ENCODE measurements at regions not wholly inside any gene's neighbourhood (a gene's known extent, or its start where the extent isn't known, plus 50 kb on each side); places are given as distances from the start of the nearest gene placed in this dataset.

DNA sequence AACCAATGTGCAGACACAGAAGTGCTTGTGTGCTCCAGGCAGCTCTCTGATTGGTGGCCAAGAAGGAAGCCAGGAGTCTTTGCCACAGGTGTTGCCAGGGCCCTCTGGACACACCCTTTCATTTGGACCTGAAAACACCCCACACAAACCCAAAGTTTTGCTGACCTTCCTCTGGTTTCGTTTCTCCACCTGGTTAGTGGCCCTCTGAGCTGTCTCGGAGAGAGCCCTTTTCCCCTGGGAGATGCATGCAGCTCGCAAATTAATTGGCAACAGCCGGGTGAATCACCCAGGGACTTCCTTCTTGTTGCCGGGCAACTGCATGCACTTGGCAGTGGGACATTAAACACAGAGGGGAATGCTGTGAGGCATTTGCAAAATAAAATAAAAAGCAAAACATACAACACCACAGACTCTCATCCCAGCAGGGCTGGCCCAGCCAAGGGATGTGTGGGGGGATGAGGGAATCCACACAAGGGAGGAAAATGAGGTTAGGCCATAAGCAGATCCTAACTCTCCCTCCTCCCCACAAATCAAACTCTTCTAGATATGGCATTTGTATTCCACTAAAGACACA, 286.6 kb downstream of the SOX9 start:
- H3K4me1 ChIP-seq (ENCODE audit: control insufficient read depth, insufficient read depth, low read length): no peaks in the 10 kb centered on the region
- no peak for DNase-seq
- Mint-ChIP-seq H3K36me3 (no peaks in the 10 kb centered on the region), H3K27me3 (ENCODE audit: low read depth in 2 of 2) (no peaks in the 10 kb centered on the region), H3K9me3 (no peaks in the 10 kb centered on the region), H3K4me1 (no peaks in the 10 kb centered on the region), H3K4me3 (no peak overlapping the region), H3K27ac (no peak overlapping the region)
- no peaks in the 10 kb centered on the region for H3K27me3 ChIP-seq (ENCODE audit: control insufficient read depth, insufficient read depth, low read length)
- H3K36me3 ChIP-seq (ENCODE audit: control insufficient read depth, insufficient read depth, low read length): no peaks in the 10 kb centered on the region
- H3K27ac ChIP-seq (ENCODE audit: low read length): no peak overlapping the region
- H3K9me3 ChIP-seq (ENCODE audit: control insufficient read depth, insufficient read depth, low read length): no peaks in the 10 kb centered on the region
- WGBS (ENCODE audit: insufficient coverage): 53% methylated on average over 5 of the region's 5 CpGs
- intact Hi-C loops (cut with micrococcal nuclease): no loop called here
- TF ChIP-seq, protein P1, sequence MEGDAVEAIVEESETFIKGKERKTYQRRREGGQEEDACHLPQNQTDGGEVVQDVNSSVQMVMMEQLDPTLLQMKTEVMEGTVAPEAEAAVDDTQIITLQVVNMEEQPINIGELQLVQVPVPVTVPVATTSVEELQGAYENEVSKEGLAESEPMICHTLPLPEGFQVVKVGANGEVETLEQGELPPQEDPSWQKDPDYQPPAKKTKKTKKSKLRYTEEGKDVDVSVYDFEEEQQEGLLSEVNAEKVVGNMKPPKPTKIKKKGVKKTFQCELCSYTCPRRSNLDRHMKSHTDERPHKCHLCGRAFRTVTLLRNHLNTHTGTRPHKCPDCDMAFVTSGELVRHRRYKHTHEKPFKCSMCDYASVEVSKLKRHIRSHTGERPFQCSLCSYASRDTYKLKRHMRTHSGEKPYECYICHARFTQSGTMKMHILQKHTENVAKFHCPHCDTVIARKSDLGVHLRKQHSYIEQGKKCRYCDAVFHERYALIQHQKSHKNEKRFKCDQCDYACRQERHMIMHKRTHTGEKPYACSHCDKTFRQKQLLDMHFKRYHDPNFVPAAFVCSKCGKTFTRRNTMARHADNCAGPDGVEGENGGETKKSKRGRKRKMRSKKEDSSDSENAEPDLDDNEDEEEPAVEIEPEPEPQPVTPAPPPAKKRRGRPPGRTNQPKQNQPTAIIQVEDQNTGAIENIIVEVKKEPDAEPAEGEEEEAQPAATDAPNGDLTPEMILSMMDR (IDR thresholded peaks at IDR 0.05): no peak
- no peak overlapping the region for H3K4me3 ChIP-seq (ENCODE audit: low read length)
- ATAC-seq: no peak

GRCh38 chr17:72407931-72408330, 287.1 kb downstream of the SOX9 start:
- ATAC-seq: no peak
- H3K4me3 ChIP-seq (ENCODE audit: low read length): no peak overlapping the region
- Mint-ChIP-seq H3K9me3 (no peaks in the 10 kb centered on the region), H3K4me1 (no peaks in the 10 kb centered on the region), H3K27ac (no peak overlapping the region), H3K27me3 (ENCODE audit: low read depth in 2 of 2) (no peaks in the 10 kb centered on the region), H3K4me3 (no peak overlapping the region), H3K36me3 (no peaks in the 10 kb centered on the region)
- H3K27ac ChIP-seq (ENCODE audit: low read length): no peak overlapping the region
- 81% methylated on average over 4 of the region's 4 CpGs for whole genome bisulfite sequencing (ENCODE audit: insufficient coverage)
- H3K4me1 ChIP-seq (ENCODE audit: control insufficient read depth, insufficient read depth, low read length): no peaks in the 10 kb centered on the region
- no peaks in the 10 kb centered on the region for H3K27me3 ChIP-seq (ENCODE audit: control insufficient read depth, insufficient read depth, low read length)
- TF ChIP-seq, protein P1 (IDR thresholded peaks at IDR 0.05): no peak
- H3K9me3 ChIP-seq (ENCODE audit: control insufficient read depth, insufficient read depth, low read length): no peaks in the 10 kb centered on the region
- no peaks in the 10 kb centered on the region for H3K36me3 ChIP-seq (ENCODE audit: control insufficient read depth, insufficient read depth, low read length)
- DNase-seq: no peak
- intact Hi-C loops (cut with micrococcal nuclease): no loop called here

- Mint-ChIP-seq H3K27ac (no peak overlapping the region), H3K4me1 (no peaks in the 10 kb centered on the region), H3K36me3 (no peaks in the 10 kb centered on the region), H3K9me3 (no peaks in the 10 kb centered on the region), H3K27me3 (ENCODE audit: low read depth in 2 of 2) (no peaks in the 10 kb centered on the region), H3K4me3 (no peak overlapping the region)
- H3K27me3 ChIP-seq (ENCODE audit: control insufficient read depth, insufficient read depth, low read length): no peaks in the 10 kb centered on the region
- H3K4me3 ChIP-seq (ENCODE audit: low read length): no peak overlapping the region
- WGBS (ENCODE audit: insufficient coverage): 74% methylated on average over 4 of the region's 5 CpGs
- H3K4me1 ChIP-seq (ENCODE audit: control insufficient read depth, insufficient read depth, low read length): no peaks in the 10 kb centered on the region
- H3K36me3 ChIP-seq (ENCODE audit: control insufficient read depth, insufficient read depth, low read length): no peaks in the 10 kb centered on the region
- H3K27ac ChIP-seq (ENCODE audit: low read length): no peak overlapping the region
- no peak for DNase-seq
- TF ChIP-seq, protein P1 (IDR thresholded peaks at IDR 0.05): no peak
- ATAC-seq: no peak
- no peaks in the 10 kb centered on the region for H3K9me3 ChIP-seq (ENCODE audit: control insufficient read depth, insufficient read depth, low read length)
- intact Hi-C loops (cut with micrococcal nuclease): no loop called here
Measured at GRCh38 chr17:72408641-72409040, 287.8 kb downstream of the SOX9 start.

- Mint-ChIP-seq H3K36me3 (no peaks in the 10 kb centered on the region), H3K27me3 (ENCODE audit: low read depth in 2 of 2) (no peaks in the 10 kb centered on the region), H3K4me1 (no peaks in the 10 kb centered on the region), H3K27ac (no peak overlapping the region), H3K4me3 (no peak overlapping the region), H3K9me3 (no peaks in the 10 kb centered on the region)
- DNase-seq (no peak), ATAC-seq (no peak)
- TF ChIP-seq, protein P1 (IDR thresholded peaks at IDR 0.05): no peak
- Histone ChIP-seq H3K4me1 (ENCODE audit: control insufficient read depth, insufficient read depth, low read length) (no peaks in the 10 kb centered on the region), H3K9me3 (ENCODE audit: control insufficient read depth, insufficient read depth, low read length) (no peaks in the 10 kb centered on the region), H3K36me3 (ENCODE audit: control insufficient read depth, insufficient read depth, low read length) (no peaks in the 10 kb centered on the region), H3K27ac (ENCODE audit: low read length) (no peak overlapping the region), H3K4me3 (ENCODE audit: low read length) (no peak overlapping the region), H3K27me3 (ENCODE audit: control insufficient read depth, insufficient read depth, low read length) (no peaks in the 10 kb centered on the region)
- 92% methylated on average over 2 of the region's 2 CpGs for WGBS (ENCODE audit: insufficient coverage)
- intact Hi-C loops (cut with micrococcal nuclease): no loop called here
Measured at GRCh38 chr17:72409405-72410002, 288.7 kb downstream of the SOX9 start.

Data from natural killer cell (primary cell).